Limb (tissue), 2 donors: ENCODE measurements at regions not wholly inside any gene's neighbourhood (a gene's known extent, or its start where the extent isn't known, plus 50 kb on each side); places are given as distances from the start of the nearest gene placed in this dataset.

Experiments used
- DNase-seq, 2 donors: peaks; one replicate each; pipeline ENCODE4 v3.0.0-alpha.2; 2016; ENCODE audit errors: extremely low spot score in 2 of 2

GRCh38 chr22:48698618-48699017 is 1129.1 kb downstream of the BRD1 start:
- no peak for DNase-seq

- DNase-seq = no peak
Observed at GRCh38 chr22:48697694-48698276, 1129.9 kb downstream of the BRD1 start.

- DNase-seq = no peak
Observed at GRCh38 chr22:48697223-48697622, 1130.5 kb downstream of the BRD1 start.

- no peak for DNase-seq
Observed at GRCh38 chr22:48696371-48696770, 1131.3 kb downstream of the BRD1 start.

- DNase-seq = no peak
Observed at GRCh38 chr22:48695731-48696305, 1131.9 kb downstream of the BRD1 start.

- DNase-seq = no peak
Observed at GRCh38 chr22:48695251-48695650, 1132.4 kb downstream of the BRD1 start.

GRCh38 chr22:48694296-48694883 is 1133.3 kb downstream of the BRD1 start:
- no peak for DNase-seq

- DNase-seq = no peak
Observed at GRCh38 chr22:48693377-48694135, 1134.1 kb downstream of the BRD1 start.

GRCh38 chr22:48692734-48693376 is 1134.8 kb downstream of the BRD1 start:
- DNase-seq = no peak

- DNase-seq = no peak
Observed at GRCh38 chr22:48691431-48691851, 1136.2 kb downstream of the BRD1 start.

- no peak for DNase-seq
Observed at GRCh38 chr22:48690583-48691317, 1136.9 kb downstream of the BRD1 start.

- no peak for DNase-seq
Observed at GRCh38 chr22:48689206-48689605, 1138.5 kb downstream of the BRD1 start.

GRCh38 chr22:48688366-48688765 is 1139.3 kb downstream of the BRD1 start:
- no peak for DNase-seq

GRCh38 chr22:48687606-48688005 is 1140.1 kb downstream of the BRD1 start:
- no peak for DNase-seq

- DNase-seq = no peak
Observed at GRCh38 chr22:48686694-48687302, 1140.9 kb downstream of the BRD1 start.

- no peak for DNase-seq
Observed at GRCh38 chr22:48685767-48686166, 1141.9 kb downstream of the BRD1 start.

- no peak for DNase-seq
Observed at GRCh38 chr22:48683640-48684039, 1144.0 kb downstream of the BRD1 start.

- DNase-seq = no peak
Observed at GRCh38 chr22:48682504-48682903, 1145.2 kb downstream of the BRD1 start.

GRCh38 chr22:48680601-48681000 is 1147.1 kb downstream of the BRD1 start:
- no peak for DNase-seq

GRCh38 chr22:48679656-48680555 is 1147.8 kb downstream of the BRD1 start:
- no peak for DNase-seq
